ENCODE measurements at regions not wholly inside any gene's neighbourhood (a gene's known extent, or its start where the extent isn't known, plus 50 kb on each side); places are given as distances from the start of the nearest gene placed in this dataset.
A peak's percentile ranks its signal among the peaks of the same experiment; 100 is the strongest.
"Not testable (repeated sequence)": the region's sequence is repeated elsewhere in the genome, so short reads cannot be mapped to it uniquely, and the experiment has no call there.

DNA sequence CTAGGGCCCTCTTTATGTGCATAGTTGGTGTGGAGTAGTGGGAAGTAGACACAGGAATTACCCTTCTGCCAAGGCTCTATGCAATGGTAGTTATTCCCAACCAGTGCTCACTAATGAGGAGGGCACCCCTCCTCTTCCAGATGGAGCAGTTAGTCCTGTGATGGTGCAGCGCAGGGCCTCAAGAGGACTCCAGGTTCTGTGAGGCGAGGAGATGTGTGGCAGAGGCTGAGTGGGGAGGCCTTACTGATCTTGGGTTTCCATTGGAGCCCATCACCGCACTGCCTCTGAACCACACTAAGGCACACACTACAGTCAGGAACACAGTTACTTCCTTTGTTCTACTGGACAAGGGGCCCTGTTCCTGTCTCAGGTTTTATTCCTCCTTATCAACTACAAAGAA, 122.5 kb upstream of the POU3F1 start:
- DNase-seq (no peak), ATAC-seq (no peak)
- intact Hi-C loops (cut with micrococcal nuclease): no loop called here

DNA sequence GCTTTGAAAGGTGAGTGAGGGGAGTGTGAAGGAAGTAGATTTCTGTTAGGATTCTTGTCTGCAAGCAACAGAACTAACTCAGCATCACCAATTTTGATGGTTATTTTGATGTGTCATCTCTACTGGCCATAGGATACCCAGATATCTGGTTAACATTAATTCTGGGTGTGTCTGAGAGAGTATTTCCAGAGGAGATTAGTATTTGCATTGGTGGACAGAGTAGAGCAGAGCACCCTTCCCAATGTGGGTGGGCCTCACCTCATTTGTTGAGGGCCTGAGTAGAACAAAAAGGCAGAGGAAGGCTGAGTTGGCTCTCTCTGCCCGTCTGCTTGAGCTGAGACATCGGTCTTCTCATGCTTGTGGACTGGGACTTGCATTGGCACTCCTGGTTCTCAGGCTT, 121.8 kb upstream of the POU3F1 start:
- ATAC-seq (no peak), DNase-seq (no peak)
- intact Hi-C loops (cut with micrococcal nuclease): no loop called here

GRCh38 chr1:38166461-38166860, 119.9 kb upstream of the POU3F1 start:
- intact Hi-C loops (cut with micrococcal nuclease): no loop called here
- ATAC-seq (no peak), DNase-seq (no peak)

GRCh38 chr1:38153778-38154470, 107.3 kb upstream of the POU3F1 start:
- intact Hi-C loops (cut with micrococcal nuclease): no loop called here
- no peak for ATAC-seq
- no peak for DNase-seq

GRCh38 chr1:38153066-38153777, 106.6 kb upstream of the POU3F1 start:
- no peak for DNase-seq
- intact Hi-C loops (cut with micrococcal nuclease): no loop called here
- ATAC-seq: no peak

DNA sequence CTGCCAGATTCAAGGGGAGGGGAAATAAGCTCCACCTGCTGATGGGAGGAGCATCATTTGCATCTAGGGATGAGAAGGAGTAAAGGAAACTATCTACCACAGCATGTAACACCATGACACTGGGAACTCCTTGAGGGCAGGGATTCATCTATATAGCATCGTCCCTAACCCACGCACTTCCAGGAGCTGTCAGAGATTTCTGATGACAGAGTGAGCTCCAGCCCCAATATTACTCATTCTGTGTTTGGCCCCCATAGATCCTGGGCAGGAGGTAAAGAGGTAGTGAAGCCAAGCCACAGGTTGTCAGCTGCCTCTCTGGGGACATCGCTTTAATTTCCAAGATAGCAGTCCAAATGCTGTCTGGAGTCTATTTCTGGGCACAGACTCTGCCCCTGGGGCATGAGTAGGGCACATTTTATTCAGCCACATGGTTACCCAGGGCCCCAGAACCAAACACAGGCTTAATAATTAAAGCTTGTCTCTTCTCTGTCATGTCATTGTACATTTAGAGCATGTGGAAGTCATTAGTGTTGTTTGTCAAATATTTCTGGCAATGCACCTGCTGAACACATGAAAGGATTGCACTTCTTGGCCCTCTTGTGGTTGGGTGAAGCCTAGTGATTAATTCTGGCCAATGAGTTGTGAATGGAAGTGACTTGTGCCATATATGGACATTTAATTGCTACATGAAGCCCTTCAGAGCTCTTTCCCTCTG, 105.9 kb upstream of the POU3F1 start:
- ATAC-seq (peak; percentile 76), DNase-seq (no peak)
- intact Hi-C loops (cut with micrococcal nuclease): no loop called here

DNA sequence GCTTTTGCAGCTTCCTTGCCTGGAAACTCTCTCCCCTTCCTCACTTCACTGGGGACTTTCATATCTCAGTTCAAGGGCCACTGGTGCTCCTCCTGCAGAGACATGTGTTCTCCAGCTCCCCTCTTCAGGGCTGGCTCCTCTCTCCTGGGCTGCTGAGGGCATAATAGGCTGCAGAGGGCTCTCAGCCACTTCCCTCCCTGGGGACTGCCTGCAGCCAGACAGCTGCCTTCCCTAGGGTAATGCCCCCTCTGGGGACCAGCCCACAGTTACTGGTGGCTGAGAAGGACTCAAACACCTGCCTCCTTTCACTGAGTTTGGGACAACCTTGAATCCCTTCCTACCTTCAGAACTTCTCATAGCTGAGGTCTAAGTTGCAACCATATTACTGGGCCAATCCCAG, 104.8 kb upstream of the POU3F1 start:
- no peak for DNase-seq
- ATAC-seq: no peak
- intact Hi-C loops (cut with micrococcal nuclease): no loop called here

- DNase-seq; intact Hi-C loops (cut with micrococcal nuclease); ATAC-seq: not testable (repeated sequence)
These were observed 99.5 kb upstream of the POU3F1 start for GRCh38 chr1:38146079-38146478.

DNA sequence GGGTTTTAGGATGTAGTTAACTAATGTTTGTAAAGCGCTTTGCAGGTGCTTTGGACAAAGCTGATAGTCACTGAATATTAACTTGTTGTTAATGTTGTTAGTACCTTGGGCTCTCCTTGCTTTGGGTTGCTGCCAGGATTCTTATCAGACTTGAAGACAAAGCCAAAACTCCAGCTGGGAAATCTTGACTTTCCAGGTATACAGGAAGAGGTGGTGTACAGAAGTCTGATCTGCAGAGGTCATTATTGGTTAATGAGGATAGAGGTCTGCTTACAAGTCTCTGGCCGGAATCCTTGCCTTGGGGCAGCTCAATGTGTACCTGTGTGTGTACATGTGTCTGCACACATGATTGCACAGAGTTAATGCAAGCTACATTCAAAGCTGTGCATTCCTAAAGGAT, 96.0 kb upstream of the POU3F1 start:
- DNase-seq (no peak), ATAC-seq (no peak)
- intact Hi-C loops (cut with micrococcal nuclease): no loop called here

DNA sequence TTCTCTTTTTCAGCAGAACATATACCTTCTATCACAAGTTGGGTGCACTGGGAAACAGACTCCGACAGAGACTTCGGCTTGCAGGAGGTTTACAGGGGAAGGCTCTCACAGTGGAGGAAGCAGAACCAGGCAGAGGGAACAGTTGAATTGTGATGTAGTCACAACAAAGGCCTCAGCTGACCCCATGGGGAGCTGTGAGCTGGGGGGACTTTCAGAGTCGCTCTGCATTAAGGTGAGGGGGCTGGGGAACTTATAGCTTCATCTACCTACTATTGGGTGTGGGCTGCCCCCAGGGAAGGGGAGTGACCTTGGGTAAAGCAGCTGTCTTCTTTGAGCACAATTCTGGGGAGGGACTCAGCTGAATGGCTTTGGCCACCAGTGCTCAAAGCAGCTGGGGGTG, 94.9 kb upstream of the POU3F1 start:
- no peak for DNase-seq

DNA sequence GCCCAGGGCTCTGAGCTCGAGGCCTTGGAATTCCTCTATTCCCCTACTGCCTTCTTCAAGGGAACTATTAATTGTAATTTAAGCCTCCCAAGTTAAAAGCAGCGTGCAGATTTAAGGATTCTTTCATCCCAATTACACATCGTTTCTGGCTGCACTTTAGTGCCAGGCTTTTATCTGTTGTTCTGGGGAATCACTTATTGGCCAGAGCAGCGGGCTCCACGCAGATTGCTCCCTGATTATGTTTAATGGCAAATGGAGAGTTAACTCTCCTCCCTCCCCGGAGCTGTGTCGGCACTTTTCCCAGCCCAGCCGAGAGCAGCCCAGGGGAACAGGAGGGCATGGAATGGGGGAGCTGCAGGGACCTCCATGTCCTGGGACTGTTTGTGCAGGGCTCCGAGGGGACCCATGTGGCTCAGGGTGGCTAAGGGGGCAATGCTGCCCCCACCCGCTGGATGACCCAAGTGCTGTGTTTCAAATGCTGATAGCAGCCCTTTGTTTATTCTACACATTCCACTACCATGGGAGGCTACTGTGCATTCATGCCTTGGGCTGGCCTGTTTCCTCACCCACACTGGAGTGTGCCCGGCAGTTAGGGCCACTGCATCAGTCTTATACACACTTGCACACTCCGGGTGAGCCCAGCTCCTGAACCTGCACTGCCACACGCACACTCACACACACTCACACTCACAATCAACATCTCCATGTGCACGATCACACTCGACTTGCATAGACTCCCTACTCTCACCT, 93.3 kb upstream of the POU3F1 start:
- ATAC-seq (no peak), DNase-seq (no peak)
- intact Hi-C loops (cut with micrococcal nuclease): no loop called here

More for the DNA sequence above, 94.9 kb upstream of the POU3F1 start:
- intact Hi-C loops (cut with micrococcal nuclease): no loop called here
- ATAC-seq: no peak

- peak; percentile 90 for DNase-seq
- peak; percentile 98 for ATAC-seq
- intact Hi-C loops (cut with micrococcal nuclease): no loop called here
These were observed 92.1 kb upstream of the POU3F1 start for GRCh38 chr1:38138498-38139233.

DNA sequence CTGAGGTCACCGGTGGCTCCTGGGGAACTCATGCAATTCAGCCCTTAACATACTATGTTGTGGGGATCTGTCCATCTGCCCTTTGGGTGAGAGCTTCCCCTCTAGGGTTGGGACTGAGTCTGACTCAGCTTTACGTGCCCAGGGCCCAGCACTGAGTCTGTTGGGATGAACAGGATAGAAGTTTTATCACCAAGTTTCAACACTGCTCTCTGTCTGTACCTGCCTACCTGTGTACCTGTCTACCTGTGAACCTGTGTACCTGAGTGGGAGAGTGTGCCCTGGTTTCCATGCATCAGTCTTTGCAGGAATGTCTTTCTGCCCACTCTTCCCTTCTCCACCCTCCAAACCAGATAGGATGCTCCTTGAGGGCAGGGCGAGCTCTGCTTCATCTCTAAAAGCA, 90.6 kb upstream of the POU3F1 start:
- no peak for DNase-seq
- intact Hi-C loops (cut with micrococcal nuclease): no loop called here
- ATAC-seq: no peak

- DNase-seq (no peak), ATAC-seq (no peak)
- intact Hi-C loops (cut with micrococcal nuclease): no loop called here
These were observed 89.2 kb upstream of the POU3F1 start for GRCh38 chr1:38135625-38136414.

DNA sequence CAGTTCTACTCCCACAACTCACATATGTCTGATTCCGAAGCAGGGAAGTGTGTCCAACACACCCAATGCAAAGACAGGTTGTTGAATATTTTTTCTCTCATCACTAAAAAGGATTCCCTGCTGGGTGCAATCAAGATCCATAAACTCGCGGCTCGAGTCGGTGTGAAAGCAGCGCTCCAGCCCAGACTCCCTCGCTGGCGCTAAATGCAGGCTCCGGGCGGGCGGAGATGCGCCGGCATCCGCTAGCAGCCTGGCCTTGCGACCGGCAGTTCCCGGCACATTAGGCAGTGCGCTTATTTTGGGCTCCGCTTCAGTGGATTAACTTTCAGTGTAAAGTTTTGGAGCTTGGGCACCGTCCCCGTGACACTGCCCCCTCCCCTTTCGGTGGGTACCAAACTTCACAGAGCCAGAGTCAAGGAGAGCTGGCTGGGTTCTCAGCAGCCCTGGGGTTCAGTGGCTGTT, 87.7 kb upstream of the POU3F1 start:
- ATAC-seq (no peak), DNase-seq (no peak)
- intact Hi-C loops (cut with micrococcal nuclease): no loop called here

GRCh38 chr1:38133756-38134155, 87.2 kb upstream of the POU3F1 start:
- ATAC-seq (no peak), DNase-seq (no peak)
- intact Hi-C loops (cut with micrococcal nuclease): no loop called here

DNA sequence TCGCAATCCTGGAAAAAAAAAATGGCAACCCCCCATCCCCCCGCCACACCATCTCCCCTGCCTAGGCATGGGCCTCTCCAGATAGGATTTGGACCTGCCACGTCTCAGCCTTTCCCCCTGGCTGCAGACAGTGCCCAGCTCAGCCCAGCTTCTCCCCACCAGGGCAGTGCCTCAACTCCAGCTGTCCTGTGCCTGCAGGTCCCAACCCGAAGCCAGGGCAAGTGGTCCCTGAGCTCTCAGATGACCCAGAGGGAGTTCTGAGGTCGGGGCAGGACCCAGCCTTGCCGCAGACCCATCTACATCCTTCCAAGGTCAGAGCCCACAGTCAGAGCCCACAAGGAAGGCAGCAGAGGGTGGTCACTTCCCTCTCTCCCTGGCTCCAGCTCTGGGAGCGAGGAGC, 86.7 kb upstream of the POU3F1 start:
- DNase-seq (no peak), ATAC-seq (no peak)
- intact Hi-C loops (cut with micrococcal nuclease): no loop called here

DNA sequence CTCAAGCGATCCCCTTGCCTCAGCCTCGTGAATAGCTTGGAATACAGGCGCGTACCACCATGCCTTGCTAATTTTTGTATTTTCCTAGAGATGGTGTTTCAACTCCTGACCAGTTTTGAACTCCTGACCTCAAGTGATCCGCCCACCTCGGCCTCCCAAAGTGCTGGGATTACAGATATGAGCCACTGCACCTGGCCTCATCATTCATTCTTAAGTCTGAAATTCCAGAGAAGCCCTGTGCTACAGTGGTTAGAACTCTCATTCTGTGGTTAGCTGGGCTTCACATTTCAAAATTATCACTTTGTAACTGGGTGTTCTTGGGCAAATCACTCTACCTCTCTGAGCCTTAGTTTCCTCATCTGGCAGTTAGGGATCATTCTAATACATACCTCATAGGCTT, 86.1 kb upstream of the POU3F1 start:
- intact Hi-C loops (cut with micrococcal nuclease): no loop called here
- DNase-seq (no peak), ATAC-seq (no peak)

All from left ventricle myocardium superior (tissue), 1 donor.